ENCODE measurements at regions not wholly inside any gene's neighbourhood (a gene's known extent, or its start where the extent isn't known, plus 50 kb on each side); places are given as distances from the start of the nearest gene placed in this dataset.

DNA sequence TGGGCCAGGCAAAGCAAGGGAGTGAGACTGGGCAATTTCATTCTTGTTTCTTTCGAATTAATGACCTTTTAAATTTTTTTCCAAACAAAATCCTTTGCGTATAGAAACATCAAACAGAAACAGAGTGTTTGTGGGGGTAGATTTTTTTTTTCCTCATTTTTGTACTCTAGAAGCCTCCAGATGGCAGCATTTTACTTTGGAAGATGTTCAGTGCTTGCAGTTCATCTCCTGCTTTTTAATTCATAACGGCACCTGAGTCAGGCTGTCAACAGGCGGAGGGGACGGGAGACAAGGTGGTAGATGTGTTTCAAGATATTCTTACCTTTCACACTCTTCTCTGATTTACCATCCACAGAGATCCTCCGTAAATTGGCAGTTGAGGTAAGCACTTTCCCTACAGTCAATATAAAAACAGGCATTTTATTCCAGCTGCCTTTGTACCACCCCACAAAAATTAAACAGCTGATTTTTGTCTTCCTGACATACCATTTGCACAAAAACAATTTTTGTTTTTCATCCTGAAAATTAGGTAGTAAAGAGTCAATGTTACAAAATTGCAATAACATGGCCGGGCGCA lies 99.5 kb upstream of the FBXL17 start:
- Histone ChIP-seq H3K36me3 (no peaks in the 10 kb centered on the region), H3K4me3 (no peak overlapping the region), H3K27me3 (no peaks in the 10 kb centered on the region), H3K4me1 (no peaks in the 10 kb centered on the region), H3K9me3 (no peaks in the 10 kb centered on the region), H3K27ac (no peak overlapping the region)
- no peak for DNase-seq
- TF ChIP-seq CTCF (IDR thresholded peaks at IDR 0.05) = no peak
- intact Hi-C loops (cut with DNase I; ENCODE audit: low total_unique reads) = no loop called here

GRCh38 chr5:108472237-108472636 lies 90.3 kb upstream of the FBXL17 start:
- intact Hi-C loops (cut with DNase I; ENCODE audit: low total_unique reads) = no loop called here
- TF ChIP-seq CTCF (IDR thresholded peaks at IDR 0.05) = no peak
- Histone ChIP-seq H3K4me1 (no peaks in the 10 kb centered on the region), H3K27me3 (no peaks in the 10 kb centered on the region), H3K36me3 (no peaks in the 10 kb centered on the region), H3K27ac (no peak overlapping the region), H3K9me3 (no peaks in the 10 kb centered on the region), H3K4me3 (no peak overlapping the region)
- DNase-seq = no peak

GRCh38 chr5:108467563-108467962 lies 85.7 kb upstream of the FBXL17 start:
- intact Hi-C loops (cut with DNase I; ENCODE audit: low total_unique reads) = no loop called here
- no peak for DNase-seq
- no peaks in the 10 kb centered on the region for H3K9me3 ChIP-seq
- H3K27ac ChIP-seq = no peak overlapping the region
- H3K27me3 ChIP-seq = no peaks in the 10 kb centered on the region
- H3K4me1 ChIP-seq = no peaks in the 10 kb centered on the region
- no peak overlapping the region for H3K4me3 ChIP-seq
- no peak for TF ChIP-seq CTCF (IDR thresholded peaks at IDR 0.05)
- no peaks in the 10 kb centered on the region for H3K36me3 ChIP-seq

GRCh38 chr5:108461628-108462367 lies 79.9 kb upstream of the FBXL17 start:
- no peak for DNase-seq

GRCh38 chr5:108459769-108460168 lies 77.9 kb upstream of the FBXL17 start:
- no peak for TF ChIP-seq CTCF (IDR thresholded peaks at IDR 0.05)
- peaks cover 0 to 4% (median 0%) of the 10 kb centered on the region in 3 donors for H3K9me3 ChIP-seq
- DNase-seq = no peak
- H3K27ac ChIP-seq = no peak overlapping the region
- H3K4me1 ChIP-seq = no peaks in the 10 kb centered on the region
- no peak overlapping the region for H3K4me3 ChIP-seq
- intact Hi-C loops (cut with DNase I; ENCODE audit: low total_unique reads) = no loop called here
- no peaks in the 10 kb centered on the region for H3K36me3 ChIP-seq
- no peaks in the 10 kb centered on the region for H3K27me3 ChIP-seq

More at GRCh38 chr5:108461628-108462367, 79.9 kb upstream of the FBXL17 start:
- no peak overlapping the region for H3K27ac ChIP-seq
- H3K36me3 ChIP-seq = no peaks in the 10 kb centered on the region
- H3K4me3 ChIP-seq = no peak overlapping the region
- no peaks in the 10 kb centered on the region for H3K9me3 ChIP-seq
- intact Hi-C loops (cut with DNase I; ENCODE audit: low total_unique reads) = no loop called here
- TF ChIP-seq CTCF (IDR thresholded peaks at IDR 0.05) = no peak
- no peaks in the 10 kb centered on the region for H3K27me3 ChIP-seq
- H3K4me1 ChIP-seq = no peaks in the 10 kb centered on the region

All from tibial artery (tissue), 4 donors.